Neural cell (in vitro differentiated cells): ENCODE measurements at regions not wholly inside any gene's neighbourhood (a gene's known extent, or its start where the extent isn't known, plus 50 kb on each side); places are given as distances from the start of the nearest gene placed in this dataset.

Source experiments
- H2AFZ ChIP-seq: fragments of 200-600, 300-800 bp; sonication (generic), shearing (Covaris generic); 2 replicates; pipeline ENCODE4 v1.6.0; 2014; ENCODE audit warnings: low read depth, mild to moderate bottlenecking, antibody characterized with exemption, low read length, moderate library complexity
- H3F3A ChIP-seq: fragments of 200-600 bp; shearing (Covaris generic); 2 replicates; pipeline ENCODE4 v1.6.1; 2016; ENCODE audit warnings: mild to moderate bottlenecking, moderate library complexity, mixed read lengths, antibody characterized with exemption, low read length; ENCODE audit not compliant: insufficient read depth, poor library complexity, severe bottlenecking
- H3K27ac ChIP-seq: fragments of 200-600, 300-800 bp; sonication (generic), shearing (Covaris generic); 2 replicates; pipeline ENCODE4 v1.5.1; 2014; ENCODE audit warnings: mild to moderate bottlenecking, low read length, moderate library complexity
- H3K27me3 ChIP-seq: fragments of 300-800, 200-600 bp; sonication (generic), shearing (Covaris generic); 2 replicates; pipeline ENCODE4 v1.6.0; 2014; ENCODE audit warnings: mild to moderate bottlenecking, low read depth, low read length, moderate library complexity; ENCODE audit not compliant: insufficient read depth
- H3K36me3 ChIP-seq: fragments of 300-800, 200-600 bp; sonication (generic), shearing (Covaris generic); 2 replicates; pipeline ENCODE4 v1.5.1; 2014; ENCODE audit warnings: mild to moderate bottlenecking, antibody characterized with exemption, low read length, moderate library complexity; ENCODE audit not compliant: insufficient read depth
- H3K4me2 ChIP-seq: fragments of 300-800, 200-600 bp; sonication (generic), shearing (Covaris generic); 2 replicates; pipeline ENCODE4 v1.6.0; 2014; ENCODE audit warnings: mild to moderate bottlenecking, low read length
- H3K4me3 ChIP-seq: fragments of 300-800, 200-600 bp; sonication (generic), shearing (Covaris generic); 2 replicates; pipeline ENCODE4 v1.5.1; 2014; ENCODE audit warnings: mild to moderate bottlenecking, low read length, moderate library complexity
- H3K79me2 ChIP-seq: fragments of 200-600 bp; shearing (Covaris generic); replicated peaks from 2 replicates; pipeline ENCODE4 v1.6.0; 2014; ENCODE audit warnings: mild to moderate bottlenecking, low read length, moderate library complexity; ENCODE audit not compliant: insufficient read depth
- H3K9ac ChIP-seq: fragments of 300-800, 200-600 bp; sonication (generic), shearing (Covaris generic); 2 replicates; pipeline ENCODE4 v1.6.1; 2016; ENCODE audit warnings: mild to moderate bottlenecking, low read length, mixed read lengths
- H3K9me2 ChIP-seq: fragments of 200-600 bp; shearing (Covaris generic); 2 replicates; pipeline ENCODE4 v1.6.1; 2016; ENCODE audit warnings: mild to moderate bottlenecking, low read length, mixed read lengths; ENCODE audit not compliant: insufficient read depth
- H3K9me3 ChIP-seq: fragments of 200-600, 300-800 bp; sonication (generic), shearing (Covaris generic); 2 replicates; pipeline ENCODE4 v1.6.1; 2016; ENCODE audit warnings: mild to moderate bottlenecking, mixed run types, low read length, moderate library complexity, mixed read lengths
- H4K20me1 ChIP-seq: fragments of 200-600 bp; shearing (Covaris generic); 2 replicates; pipeline ENCODE4 v1.6.1; 2016; ENCODE audit warnings: mild to moderate bottlenecking, mixed run types; ENCODE audit not compliant: insufficient read depth
- CTCF ChIP-seq: fragments of 450-650 bp; IDR thresholded peaks from 2 replicates; pipeline ENCODE4 v1.5.1; 2014; ENCODE audit warnings: antibody characterized with exemption, mild to moderate bottlenecking, moderate library complexity; ENCODE audit not compliant: poor library complexity, severe bottlenecking
- EP300 ChIP-seq: fragments of 450-650 bp; conservative IDR thresholded peaks from 2 replicates; pipeline ENCODE4 v1.6.1; 2014; ENCODE audit warnings: antibody characterized with exemption, mild to moderate bottlenecking, moderate library complexity; ENCODE audit not compliant: poor library complexity, severe bottlenecking
- EZH2 ChIP-seq: fragments of 200-600, 300-800 bp; shearing (Covaris generic), sonication (generic); IDR thresholded peaks from 2 replicates; pipeline ENCODE4 v1.6.1; 2014; ENCODE audit warnings: antibody characterized with exemption, low read length, borderline replicate concordance, mild to moderate bottlenecking; ENCODE audit not compliant: insufficient read depth, poor library complexity, severe bottlenecking
- MXI1 ChIP-seq: fragments of 450-650 bp; conservative IDR thresholded peaks from 2 replicates; pipeline ENCODE4 v1.6.1; 2014; ENCODE audit warnings: antibody characterized with exemption, mild to moderate bottlenecking; ENCODE audit not compliant: poor library complexity, severe bottlenecking
- POLR2AphosphoS5 ChIP-seq: IDR thresholded peaks from 2 replicates; pipeline ENCODE4 v1.6.1; 2012
- RAD21 ChIP-seq: fragments of 450-650 bp; conservative IDR thresholded peaks from 2 replicates; pipeline ENCODE4 v1.6.1; 2014; ENCODE audit warnings: antibody characterized with exemption, mild to moderate bottlenecking, moderate library complexity
- REST ChIP-seq: IDR thresholded peaks from 2 replicates; pipeline ENCODE4 v1.6.1; 2012; ENCODE audit warnings: borderline replicate concordance
- SMC3 ChIP-seq: fragments of 450-650 bp; conservative IDR thresholded peaks from 2 replicates; pipeline ENCODE4 v1.6.1; 2014; ENCODE audit warnings: antibody characterized with exemption, mild to moderate bottlenecking, moderate library complexity; ENCODE audit not compliant: poor library complexity
- TAF1 ChIP-seq: IDR thresholded peaks from 2 replicates; pipeline ENCODE4 v1.6.1; 2012; ENCODE audit warnings: low read depth

GRCh38 chr10:70956029-70956759 is 67.8 kb upstream of the PCBD1 start:
- TF ChIP-seq CTCF: no peak
- TF ChIP-seq EZH2: no peak
- no peak for TF ChIP-seq MXI1
- no peak for TF ChIP-seq SMC3
- no peak for TF ChIP-seq REST
- TF ChIP-seq RAD21: no peak
- Histone ChIP-seq H3K27me3 (no peaks in the 10 kb centered on the region), H3F3A (no peaks in the 10 kb centered on the region), H3K36me3 (no peaks in the 10 kb centered on the region), H3K4me2 (no peak overlapping the region), H2AFZ (no peak overlapping the region), H3K4me3 (no peak overlapping the region), H3K9me2 (no peaks in the 10 kb centered on the region), H3K79me2 (no peaks in the 10 kb centered on the region), H3K27ac (no peak overlapping the region), H3K9ac (no peak overlapping the region), H4K20me1 (no peaks in the 10 kb centered on the region), H3K9me3 (no peaks in the 10 kb centered on the region)

DNA sequence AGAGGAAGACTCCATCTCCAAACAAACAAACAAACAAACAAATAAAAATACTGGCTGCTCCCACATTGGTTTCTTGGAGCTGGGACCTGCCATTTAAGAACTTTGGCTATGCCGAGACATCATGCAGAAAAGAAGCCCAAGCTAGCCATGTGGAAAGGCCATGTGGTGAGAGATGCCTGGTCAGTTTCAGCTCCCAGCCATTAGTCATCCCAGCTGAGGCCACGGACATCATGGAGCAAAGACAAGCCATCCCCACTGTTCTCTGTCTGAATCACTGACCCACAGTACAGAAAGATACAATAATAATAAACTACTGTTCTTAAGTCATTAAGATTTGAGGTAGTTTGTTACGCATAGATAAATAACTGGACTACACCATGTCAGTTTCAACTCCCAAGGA is 70.0 kb upstream of the PCBD1 start:
- no peaks in the 10 kb centered on the region for H3K27me3 ChIP-seq
- no peak for TF ChIP-seq REST
- TF ChIP-seq SMC3: no peak
- TF ChIP-seq EZH2: no peak
- TF ChIP-seq MXI1: no peak
- TF ChIP-seq TAF1: no peak
- TF ChIP-seq CTCF: no peak
- no peak for TF ChIP-seq POLR2AphosphoS5
- no peak for TF ChIP-seq EP300
- TF ChIP-seq RAD21: no peak

More for the DNA sequence above, 70.0 kb upstream of the PCBD1 start:
- Histone ChIP-seq H3F3A (no peaks in the 10 kb centered on the region), H3K9me3 (no peaks in the 10 kb centered on the region), H3K79me2 (no peaks in the 10 kb centered on the region), H2AFZ (no peak overlapping the region), H3K27ac (no peak overlapping the region), H3K4me2 (no peak overlapping the region), H4K20me1 (no peaks in the 10 kb centered on the region), H3K4me3 (no peak overlapping the region), H3K9me2 (no peaks in the 10 kb centered on the region), H3K36me3 (no peaks in the 10 kb centered on the region), H3K9ac (no peak overlapping the region)
